ENCODE measurements at regions not wholly inside any gene's neighbourhood (a gene's known extent, or its start where the extent isn't known, plus 50 kb on each side); places are given as distances from the start of the nearest gene placed in this dataset.
"Not testable (repeated sequence)": the region's sequence is repeated elsewhere in the genome, so short reads cannot be mapped to it uniquely, and the experiment has no call there.

GRCh38 chr2:13332060-13332459, 615.3 kb downstream of the TRIB2 start:
- H3K36me3 ChIP-seq = no peaks in the 10 kb centered on the region
- H3K4me1 ChIP-seq = no peaks in the 10 kb centered on the region
- DNase-seq (ENCODE audit: low spot score in 2 of 2) = no peak
- no peak overlapping the region for H3K4me3 ChIP-seq
- TF ChIP-seq EP300 (IDR thresholded peaks at IDR 0.05) = no peak
- TF ChIP-seq CTCF (IDR thresholded peaks at IDR 0.05) = no peak
- no peak for TF ChIP-seq POLR2AphosphoS5 (IDR thresholded peaks at IDR 0.05)
- no peak for TF ChIP-seq POLR2A (IDR thresholded peaks at IDR 0.05)
- no peak overlapping the region for H3K27ac ChIP-seq
- H3K27me3 ChIP-seq = no peaks in the 10 kb centered on the region
- 65% methylated on average over 2 of the region's 2 CpGs for WGBS
- H3K9me3 ChIP-seq = no peaks in the 10 kb centered on the region

GRCh38 chr2:13334071-13334470, 617.3 kb downstream of the TRIB2 start:
- H3K36me3 ChIP-seq; H3K4me3 ChIP-seq; DNase-seq (ENCODE audit: low spot score in 2 of 2); H3K4me1 ChIP-seq; H3K27ac ChIP-seq; H3K9me3 ChIP-seq; H3K27me3 ChIP-seq: not testable (repeated sequence)

GRCh38 chr2:13334545-13334944, 617.8 kb downstream of the TRIB2 start:
- H3K27ac ChIP-seq = no peak overlapping the region
- H3K9me3 ChIP-seq = no peaks in the 10 kb centered on the region
- TF ChIP-seq POLR2A (IDR thresholded peaks at IDR 0.05) (no peak), POLR2AphosphoS5 (IDR thresholded peaks at IDR 0.05) (no peak), EP300 (IDR thresholded peaks at IDR 0.05) (no peak), CTCF (IDR thresholded peaks at IDR 0.05) (no peak)
- no peak for DNase-seq (ENCODE audit: low spot score in 2 of 2)
- H3K4me1 ChIP-seq = no peaks in the 10 kb centered on the region
- H3K36me3 ChIP-seq = no peaks in the 10 kb centered on the region
- no peak overlapping the region for H3K4me3 ChIP-seq
- no peaks in the 10 kb centered on the region for H3K27me3 ChIP-seq

GRCh38 chr2:13335862-13336535, 619.3 kb downstream of the TRIB2 start:
- no peak for DNase-seq (ENCODE audit: low spot score in 2 of 2)
- H3K4me1 ChIP-seq = no peaks in the 10 kb centered on the region
- no peaks in the 10 kb centered on the region for H3K36me3 ChIP-seq
- no peaks in the 10 kb centered on the region for H3K27me3 ChIP-seq
- H3K27ac ChIP-seq = no peak overlapping the region
- no peaks in the 10 kb centered on the region for H3K9me3 ChIP-seq
- TF ChIP-seq CTCF (IDR thresholded peaks at IDR 0.05) = no peak
- TF ChIP-seq POLR2AphosphoS5 (IDR thresholded peaks at IDR 0.05) = no peak
- no peak for TF ChIP-seq EP300 (IDR thresholded peaks at IDR 0.05)
- no peak for TF ChIP-seq POLR2A (IDR thresholded peaks at IDR 0.05)
- 87% methylated on average over 2 of the region's 2 CpGs for WGBS
- H3K4me3 ChIP-seq = no peak overlapping the region

GRCh38 chr2:13351068-13351467, 634.3 kb downstream of the TRIB2 start:
- DNase-seq (ENCODE audit: low spot score in 2 of 2) = no peak
- Histone ChIP-seq H3K36me3 (no peaks in the 10 kb centered on the region), H3K9me3 (no peaks in the 10 kb centered on the region), H3K27ac (no peak overlapping the region), H3K4me1 (no peaks in the 10 kb centered on the region), H3K4me3 (no peak overlapping the region), H3K27me3 (no peaks in the 10 kb centered on the region)
- 58% methylated on average over 2 of the region's 2 CpGs for WGBS
- TF ChIP-seq POLR2A (IDR thresholded peaks at IDR 0.05) = no peak
- TF ChIP-seq EP300 (IDR thresholded peaks at IDR 0.05) = no peak
- no peak for TF ChIP-seq POLR2AphosphoS5 (IDR thresholded peaks at IDR 0.05)
- TF ChIP-seq CTCF (IDR thresholded peaks at IDR 0.05) = no peak

- Histone ChIP-seq H3K27me3 (no peaks in the 10 kb centered on the region), H3K27ac (no peak overlapping the region), H3K4me3 (no peak overlapping the region), H3K4me1 (no peaks in the 10 kb centered on the region), H3K36me3 (no peaks in the 10 kb centered on the region), H3K9me3 (no peaks in the 10 kb centered on the region)
- TF ChIP-seq CTCF (IDR thresholded peaks at IDR 0.05) = no peak
- no peak for TF ChIP-seq POLR2AphosphoS5 (IDR thresholded peaks at IDR 0.05)
- TF ChIP-seq EP300 (IDR thresholded peaks at IDR 0.05) = no peak
- no peak for TF ChIP-seq POLR2A (IDR thresholded peaks at IDR 0.05)
- no peak for DNase-seq (ENCODE audit: low spot score in 2 of 2)
These were observed 636.3 kb downstream of the TRIB2 start for GRCh38 chr2:13353083-13353482.

Measured in suprapubic skin (tissue), 4 donors.